Renal pelvis (tissue), 1 donor: ENCODE measurements at regions not wholly inside any gene's neighbourhood (a gene's known extent, or its start where the extent isn't known, plus 50 kb on each side); places are given as distances from the start of the nearest gene placed in this dataset.
A peak's percentile ranks its signal among the peaks of the same experiment; 100 is the strongest.

ENCODE experiments used
- DNase-seq: peaks from one replicate; pipeline ENCODE4 v3.0.0-alpha.2; 2013

GRCh38 chr12:67498991-67499390 is 149.6 kb upstream of the DYRK2 start:
- no peak for DNase-seq

GRCh38 chr12:67501362-67501761 is 147.2 kb upstream of the DYRK2 start:
- no peak for DNase-seq

DNA sequence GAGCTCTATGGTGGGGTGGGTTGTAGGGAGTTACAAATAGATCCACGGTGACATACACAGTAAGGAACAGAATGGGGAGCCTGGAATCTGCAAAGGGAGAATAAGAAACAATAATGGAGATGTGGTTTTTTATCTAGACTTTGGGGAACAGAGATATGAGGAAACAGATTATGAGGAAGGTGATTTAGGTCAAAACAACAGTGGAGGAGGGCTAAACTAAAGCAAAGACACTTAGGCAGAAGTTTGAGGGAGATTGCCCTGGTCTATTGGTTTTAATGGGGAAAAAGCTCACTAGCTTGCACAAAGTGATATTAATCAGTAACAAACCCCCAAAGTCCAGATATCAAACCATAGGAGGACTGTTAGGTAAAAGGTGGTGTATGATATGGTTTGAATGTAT is 144.5 kb upstream of the DYRK2 start:
- DNase-seq, result no peak

DNA sequence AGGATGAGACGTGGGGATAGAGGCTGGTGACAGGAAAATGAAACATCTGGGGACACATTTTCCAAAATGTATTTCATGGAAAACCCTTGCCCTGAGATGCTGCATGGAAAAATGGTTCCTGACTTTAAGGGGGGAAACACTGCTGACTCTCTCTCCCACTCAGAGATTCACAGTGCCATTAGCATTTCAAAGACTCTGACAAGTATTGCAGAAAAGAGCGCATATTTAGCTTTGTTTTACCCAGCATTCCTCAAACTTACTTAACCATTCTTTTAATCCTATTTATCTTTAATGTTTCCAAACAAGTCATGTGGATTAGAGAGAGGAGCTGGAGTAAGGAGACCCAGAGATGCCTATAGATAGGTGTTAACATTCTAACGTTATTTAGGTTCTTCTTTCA is 141.8 kb upstream of the DYRK2 start:
- no peak for DNase-seq

- DNase-seq, result no peak
Measured at GRCh38 chr12:67508830-67509229, 139.7 kb upstream of the DYRK2 start.

- peak; percentile 27 for DNase-seq
Measured at GRCh38 chr12:67509666-67510386, 138.7 kb upstream of the DYRK2 start.

GRCh38 chr12:67512061-67512460 is 136.5 kb upstream of the DYRK2 start:
- DNase-seq, result no peak

DNA sequence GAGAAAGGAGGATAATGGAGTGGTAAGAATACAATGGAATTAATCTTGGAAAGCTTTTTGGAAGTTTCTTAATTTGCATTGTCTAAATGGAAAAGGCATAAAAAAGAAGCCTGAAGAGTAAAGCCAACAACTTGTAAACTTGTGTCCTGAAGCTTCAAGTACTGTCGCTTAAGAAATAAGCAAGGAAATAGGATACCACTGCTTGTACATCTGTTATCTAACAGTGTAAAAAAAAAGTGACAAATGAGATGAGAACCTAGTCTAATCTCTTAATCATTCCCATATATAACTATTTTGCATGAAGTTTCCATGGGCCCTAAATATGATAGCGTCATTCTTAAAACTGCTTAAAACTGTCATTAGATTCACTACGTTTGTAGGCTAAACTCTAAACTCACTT is 134.0 kb upstream of the DYRK2 start:
- no peak for DNase-seq

DNA sequence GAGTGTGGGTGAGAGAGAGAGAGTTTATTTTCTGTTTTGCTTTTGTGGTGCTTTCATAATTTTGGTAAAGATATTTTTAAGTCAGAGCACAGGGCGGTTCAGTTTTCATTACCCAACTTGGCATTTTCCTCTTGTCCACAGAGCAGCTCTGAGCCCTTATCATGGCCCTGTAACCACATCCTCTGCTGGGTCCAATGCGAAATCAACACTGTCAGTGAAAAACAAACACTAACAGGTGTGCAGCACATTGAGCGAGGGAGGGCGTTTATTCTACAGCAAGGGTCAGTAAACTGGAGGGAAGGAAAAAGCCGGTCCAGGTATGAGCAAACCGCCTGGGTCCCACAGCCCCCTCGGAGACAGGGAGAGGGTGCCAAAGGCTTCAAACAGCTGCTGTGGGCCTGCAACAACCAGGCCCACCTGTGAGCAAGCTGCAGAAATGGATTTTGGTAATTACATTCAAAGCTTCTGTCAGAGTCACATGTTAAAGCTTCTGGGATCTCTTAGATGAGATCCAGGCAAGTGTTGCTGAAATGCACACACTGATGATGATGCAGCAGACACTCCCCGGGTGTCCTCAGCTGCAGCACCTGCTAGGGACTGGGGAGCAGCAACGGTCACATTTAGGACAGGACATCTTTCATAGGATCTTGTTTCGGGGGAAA is 132.7 kb upstream of the DYRK2 start:
- no peak for DNase-seq

- DNase-seq, result no peak
Measured at GRCh38 chr12:67517181-67517887, 131.2 kb upstream of the DYRK2 start.

DNA sequence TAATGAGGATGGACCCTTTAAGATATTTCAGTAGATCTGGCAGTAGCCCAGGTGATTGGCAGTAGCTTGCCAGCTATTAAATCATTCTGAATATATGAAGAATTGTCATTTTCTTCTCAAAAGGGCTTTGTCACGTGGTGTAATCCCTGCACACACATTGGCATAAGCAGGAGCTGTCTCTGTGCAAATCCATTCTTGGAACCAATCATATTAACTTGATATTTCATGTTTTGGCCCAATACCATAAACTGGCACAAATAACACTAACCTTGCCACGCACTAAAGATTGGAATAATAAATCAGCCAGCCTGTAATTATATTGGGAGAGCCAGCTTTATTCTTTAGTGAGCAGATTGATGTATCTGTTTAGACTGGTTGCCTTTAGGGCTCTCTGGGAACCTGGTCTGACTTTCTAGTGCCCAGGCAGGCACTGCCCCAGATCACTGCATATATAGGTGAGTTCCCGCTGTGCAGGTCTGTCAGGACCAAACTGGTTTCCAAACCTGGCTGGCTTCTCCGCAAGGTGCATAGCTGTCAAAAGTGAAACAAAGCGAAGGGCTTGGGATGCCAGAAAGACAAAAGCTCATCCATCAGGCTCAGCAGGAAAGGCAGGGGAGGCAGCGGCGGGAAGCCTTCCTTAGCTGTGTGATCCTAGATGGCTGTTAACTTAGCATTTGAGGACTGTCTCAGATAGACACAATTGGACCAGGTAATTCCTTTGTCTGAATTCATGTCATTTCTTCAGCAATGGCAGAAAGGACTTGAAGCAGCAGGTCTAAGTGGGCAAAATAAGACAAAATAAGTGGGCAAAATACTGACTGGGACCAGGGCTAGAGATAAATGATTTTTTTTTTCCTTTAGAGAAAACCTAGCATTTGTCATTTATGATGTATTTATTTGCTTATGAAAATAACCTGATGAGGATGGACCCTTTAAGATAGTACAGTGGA is 128.8 kb upstream of the DYRK2 start:
- no peak for DNase-seq

DNA sequence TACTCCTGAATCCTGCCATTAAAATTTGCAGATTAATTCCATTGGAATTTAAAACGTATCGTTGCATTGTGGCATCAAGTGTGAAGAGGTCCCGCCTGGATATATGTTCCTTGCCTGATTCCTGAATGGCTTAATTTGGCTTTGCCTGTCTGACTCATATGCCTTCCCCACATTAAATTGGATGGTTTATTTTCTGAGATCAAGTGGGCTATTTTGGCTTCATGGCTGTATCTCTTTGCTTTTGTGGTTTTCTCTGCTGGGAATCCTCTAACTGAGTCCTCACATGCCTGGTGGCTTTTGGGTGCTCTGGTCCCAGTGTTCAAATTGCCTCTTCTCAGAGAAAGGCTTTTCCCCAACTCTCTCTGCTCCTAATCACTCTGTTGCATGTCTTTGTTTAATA is 127.9 kb upstream of the DYRK2 start:
- DNase-seq, result no peak

DNA sequence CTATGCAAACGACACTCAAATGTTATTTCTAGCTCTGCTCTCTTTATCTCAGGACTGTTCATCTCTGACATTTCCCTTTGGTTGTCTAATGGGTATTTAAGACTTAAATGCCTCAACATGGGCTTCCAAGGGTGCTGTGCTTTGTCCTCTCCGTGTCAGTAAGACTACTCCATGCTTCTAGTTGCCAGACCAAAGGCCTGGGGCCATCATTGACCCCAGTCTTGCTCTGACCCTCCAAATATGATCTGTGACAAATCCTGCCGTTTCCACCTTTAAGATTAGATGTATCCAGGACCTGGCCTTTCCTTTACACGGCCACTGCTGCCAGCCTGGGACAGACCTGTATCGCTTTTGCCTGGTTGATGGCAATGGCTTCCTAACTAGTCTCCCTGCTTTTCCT is 126.3 kb upstream of the DYRK2 start:
- DNase-seq, result no peak

DNA sequence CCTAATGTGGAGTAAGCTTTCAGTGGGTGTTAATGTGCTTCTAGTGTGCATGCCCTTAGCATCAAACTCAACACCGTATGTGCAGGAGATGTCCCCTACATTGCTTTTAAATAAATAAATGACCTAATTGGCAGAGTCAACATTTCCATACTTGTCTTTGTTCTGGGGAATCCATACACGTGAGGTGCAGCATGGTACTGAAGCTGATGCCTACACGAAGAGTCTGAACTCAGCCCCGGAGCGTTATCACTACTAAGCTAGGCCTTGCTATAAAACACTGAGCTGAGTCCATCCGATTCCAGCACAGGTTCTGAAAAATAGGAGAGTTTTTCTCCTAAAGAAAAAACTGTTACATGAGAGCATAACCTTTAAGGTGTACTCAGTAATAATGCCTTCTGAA is 125.0 kb upstream of the DYRK2 start:
- no peak for DNase-seq

GRCh38 chr12:67524861-67525616 is 123.5 kb upstream of the DYRK2 start:
- no peak for DNase-seq

DNA sequence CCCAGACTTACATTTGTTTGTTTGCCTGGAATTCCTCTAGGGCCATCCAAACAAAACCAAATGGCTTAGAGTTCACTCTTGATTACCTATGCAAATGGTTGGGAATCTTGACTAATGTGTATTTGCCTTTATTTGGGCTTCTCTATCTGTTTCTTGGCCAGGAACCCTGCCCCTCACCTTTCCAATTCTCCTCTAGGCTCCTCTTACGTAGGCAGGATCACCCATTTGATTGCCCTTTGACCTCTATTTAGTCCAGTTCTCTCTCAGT is 123.0 kb upstream of the DYRK2 start:
- DNase-seq, result no peak

DNA sequence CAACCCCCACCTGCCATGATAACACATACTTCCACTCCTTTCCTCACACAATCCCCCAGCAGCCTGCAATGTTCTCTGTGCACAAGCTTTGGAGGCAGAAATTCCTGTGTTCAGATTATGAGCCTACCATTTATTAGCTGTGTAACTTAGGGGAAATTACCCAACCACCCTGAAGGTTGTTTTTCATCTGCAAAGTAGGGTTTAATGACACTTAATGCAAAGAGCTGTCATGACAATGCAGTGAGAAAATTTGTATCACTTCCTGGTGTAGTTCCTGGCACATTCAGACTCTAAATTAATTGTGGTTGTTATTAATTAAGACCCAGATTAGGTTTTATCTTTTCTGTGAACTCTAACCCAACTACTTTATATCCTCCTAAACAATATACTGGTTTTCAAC is 122.4 kb upstream of the DYRK2 start:
- no peak for DNase-seq

DNA sequence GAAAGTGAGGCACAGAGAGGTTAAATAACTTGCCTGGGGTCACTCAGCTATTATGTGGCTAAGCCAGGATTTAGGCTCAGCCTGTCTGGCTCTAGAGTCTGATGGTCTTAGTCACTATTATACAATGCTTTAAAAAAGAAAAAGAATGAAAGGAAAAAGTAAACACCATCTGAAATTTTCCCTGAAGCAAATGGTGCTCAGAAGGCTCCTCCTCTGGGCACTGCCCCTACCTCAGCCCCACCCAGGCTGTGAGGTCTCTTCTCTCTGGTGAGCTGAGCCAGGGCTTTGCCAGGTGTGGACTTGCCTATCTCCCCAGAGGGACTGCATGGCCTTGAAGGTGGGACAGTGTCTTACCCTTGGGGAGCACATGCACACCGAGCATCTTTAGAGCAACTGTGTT is 117.5 kb upstream of the DYRK2 start:
- DNase-seq, result no peak

GRCh38 chr12:67531501-67531900 is 117.0 kb upstream of the DYRK2 start:
- DNase-seq, result no peak

GRCh38 chr12:67533159-67533558 is 115.4 kb upstream of the DYRK2 start:
- DNase-seq, result no peak

GRCh38 chr12:67534046-67534445 is 114.5 kb upstream of the DYRK2 start:
- DNase-seq, result no peak

- DNase-seq, result no peak
Measured at GRCh38 chr12:67534681-67535080, 113.9 kb upstream of the DYRK2 start.
